ENCODE measurements at regions not wholly inside any gene's neighbourhood (a gene's known extent, or its start where the extent isn't known, plus 50 kb on each side); places are given as distances from the start of the nearest gene placed in this dataset.

DNA sequence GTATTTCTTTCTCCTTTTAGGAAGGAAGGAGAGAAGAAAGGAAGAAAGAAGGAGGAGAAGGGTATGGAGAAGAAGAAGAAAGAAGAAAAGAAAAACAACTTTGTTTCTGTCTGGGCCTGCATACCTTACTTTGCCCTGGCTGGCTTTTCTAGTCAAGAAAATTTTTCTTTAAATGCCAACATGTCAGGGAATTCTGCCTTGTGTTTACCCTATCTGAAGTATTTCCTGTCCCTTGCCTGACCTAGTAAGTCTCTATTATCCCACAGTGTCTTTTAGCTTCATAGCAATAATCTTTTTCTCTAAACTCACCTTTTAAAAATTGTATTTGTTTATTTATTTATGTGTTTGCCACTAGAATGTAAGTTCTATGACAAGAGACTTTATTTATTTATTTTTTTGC is 1864.1 kb downstream of the EFNA5 start:
- no peak for TF ChIP-seq EZH2 (IDR thresholded peaks at IDR 0.05; ENCODE audit: borderline replicate concordance, low read length)
- TF ChIP-seq, protein P1, sequence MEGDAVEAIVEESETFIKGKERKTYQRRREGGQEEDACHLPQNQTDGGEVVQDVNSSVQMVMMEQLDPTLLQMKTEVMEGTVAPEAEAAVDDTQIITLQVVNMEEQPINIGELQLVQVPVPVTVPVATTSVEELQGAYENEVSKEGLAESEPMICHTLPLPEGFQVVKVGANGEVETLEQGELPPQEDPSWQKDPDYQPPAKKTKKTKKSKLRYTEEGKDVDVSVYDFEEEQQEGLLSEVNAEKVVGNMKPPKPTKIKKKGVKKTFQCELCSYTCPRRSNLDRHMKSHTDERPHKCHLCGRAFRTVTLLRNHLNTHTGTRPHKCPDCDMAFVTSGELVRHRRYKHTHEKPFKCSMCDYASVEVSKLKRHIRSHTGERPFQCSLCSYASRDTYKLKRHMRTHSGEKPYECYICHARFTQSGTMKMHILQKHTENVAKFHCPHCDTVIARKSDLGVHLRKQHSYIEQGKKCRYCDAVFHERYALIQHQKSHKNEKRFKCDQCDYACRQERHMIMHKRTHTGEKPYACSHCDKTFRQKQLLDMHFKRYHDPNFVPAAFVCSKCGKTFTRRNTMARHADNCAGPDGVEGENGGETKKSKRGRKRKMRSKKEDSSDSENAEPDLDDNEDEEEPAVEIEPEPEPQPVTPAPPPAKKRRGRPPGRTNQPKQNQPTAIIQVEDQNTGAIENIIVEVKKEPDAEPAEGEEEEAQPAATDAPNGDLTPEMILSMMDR (conservative IDR thresholded peaks at IDR 0.05 in 1 of 2, IDR thresholded peaks at IDR 0.05 in 1 of 2; ENCODE audit: extremely low read depth in 1 of 2, insufficient read depth in 1 of 2, low read depth in 1 of 2, low read length in 2 of 2): no peak

All from mammary epithelial cell (primary cell).